Subcutaneous abdominal adipose tissue (tissue), 5 donors: ENCODE measurements at regions not wholly inside any gene's neighbourhood (a gene's known extent, or its start where the extent isn't known, plus 50 kb on each side); places are given as distances from the start of the nearest gene placed in this dataset.

Experiments used
- H3K27ac ChIP-seq: one replicate; pipeline ENCODE4 v1.7.0; 2013; ENCODE audit warnings: low read depth, mild to moderate bottlenecking, inconsistent platforms, low read length, moderate library complexity
- H3K27me3 ChIP-seq, 5 donors: one replicate each; pipeline ENCODE4 v1.7.0; 2013; ENCODE audit warnings: low read length in 5 of 5, inconsistent platforms in 1 of 5; ENCODE audit not compliant: control insufficient read depth in 5 of 5, insufficient read depth in 4 of 5
- H3K36me3 ChIP-seq, 5 donors: one replicate each; pipeline ENCODE4 v1.7.0; 2013; ENCODE audit warnings: low read length in 5 of 5; ENCODE audit not compliant: control insufficient read depth in 5 of 5, insufficient read depth in 5 of 5
- H3K4me1 ChIP-seq, 5 donors: one replicate each; pipeline ENCODE4 v1.7.0; 2013; ENCODE audit warnings: low read length in 5 of 5, mild to moderate bottlenecking in 3 of 5, moderate library complexity in 1 of 5; ENCODE audit not compliant: control insufficient read depth in 5 of 5, insufficient read depth in 5 of 5
- H3K4me3 ChIP-seq, 5 donors: one replicate each; pipeline ENCODE4 v1.7.0; 2013; ENCODE audit warnings: low read length in 5 of 5, low read depth in 1 of 5
- H3K9ac ChIP-seq, 5 donors: one replicate each; pipeline ENCODE4 v1.7.0; 2013; ENCODE audit warnings: low read length in 5 of 5, mild to moderate bottlenecking in 4 of 5, moderate library complexity in 3 of 5
- H3K9me3 ChIP-seq, 5 donors: one replicate each; pipeline ENCODE4 v1.7.0; 2013; ENCODE audit warnings: low read length in 5 of 5; ENCODE audit not compliant: control insufficient read depth in 5 of 5
- donor health status: healthy.
- donor health status: healthy.
- donor health status: healthy.
- donor health status: healthy.
- donor health status: healthy.

DNA sequence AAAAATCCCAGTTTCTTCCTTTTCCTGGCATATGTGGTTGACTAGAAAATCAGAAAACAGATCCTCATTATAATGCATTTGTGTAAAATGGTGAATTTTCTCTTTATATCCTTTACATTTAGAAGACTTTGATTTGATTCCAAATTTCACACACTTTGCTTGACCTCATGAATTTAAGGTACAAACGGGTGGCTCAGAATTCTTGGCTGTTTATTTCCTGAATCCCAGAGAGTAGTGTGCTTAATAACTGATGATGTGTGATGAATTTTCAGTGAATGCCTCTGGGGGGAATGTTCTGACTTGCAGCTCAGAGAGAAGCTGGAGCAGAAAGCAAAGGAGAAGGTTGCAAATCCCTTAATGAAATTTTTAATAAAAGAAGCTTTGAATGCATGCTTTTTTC is 126.8 kb downstream of the SPATA31D1 start:
- no peak overlapping the region for H3K27ac ChIP-seq
- H3K9me3 ChIP-seq: peaks cover 0 to 2% (median 0%) of the 10 kb centered on the region in 5 donors
- H3K36me3 ChIP-seq: no peaks in the 10 kb centered on the region
- no peak overlapping the region for H3K4me3 ChIP-seq
- peaks cover 0 to 4% (median 0%) of the 10 kb centered on the region in 5 donors for H3K4me1 ChIP-seq
- H3K9ac ChIP-seq: no peak overlapping the region
- H3K27me3 ChIP-seq: no peaks in the 10 kb centered on the region

DNA sequence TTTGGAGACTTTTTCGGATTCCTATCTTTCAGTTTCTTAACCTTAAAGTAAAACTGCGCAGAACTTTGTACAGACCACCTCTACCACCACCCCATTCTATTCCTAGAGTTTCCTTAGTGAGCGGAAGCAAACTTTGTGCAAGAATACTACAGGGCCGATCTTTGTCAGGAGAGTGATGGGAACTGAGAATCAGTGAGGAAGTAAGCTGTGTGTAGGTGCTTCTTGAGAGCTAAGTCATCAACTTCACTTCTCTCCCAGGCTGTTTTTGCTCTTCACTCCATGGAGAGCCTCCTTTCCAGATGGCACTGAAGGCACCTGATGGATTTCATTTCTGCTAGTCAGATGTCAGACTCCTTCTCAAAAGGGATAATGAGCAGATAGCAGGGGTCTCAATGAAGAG is 127.3 kb downstream of the SPATA31D1 start:
- peaks cover 0 to 2% (median 0%) of the 10 kb centered on the region in 5 donors for H3K9me3 ChIP-seq
- no peaks in the 10 kb centered on the region for H3K27me3 ChIP-seq
- H3K27ac ChIP-seq: no peak overlapping the region
- H3K9ac ChIP-seq: no peak overlapping the region
- H3K4me3 ChIP-seq: no peak overlapping the region
- H3K4me1 ChIP-seq: peaks cover 0 to 4% (median 0%) of the 10 kb centered on the region in 5 donors
- H3K36me3 ChIP-seq: no peaks in the 10 kb centered on the region

DNA sequence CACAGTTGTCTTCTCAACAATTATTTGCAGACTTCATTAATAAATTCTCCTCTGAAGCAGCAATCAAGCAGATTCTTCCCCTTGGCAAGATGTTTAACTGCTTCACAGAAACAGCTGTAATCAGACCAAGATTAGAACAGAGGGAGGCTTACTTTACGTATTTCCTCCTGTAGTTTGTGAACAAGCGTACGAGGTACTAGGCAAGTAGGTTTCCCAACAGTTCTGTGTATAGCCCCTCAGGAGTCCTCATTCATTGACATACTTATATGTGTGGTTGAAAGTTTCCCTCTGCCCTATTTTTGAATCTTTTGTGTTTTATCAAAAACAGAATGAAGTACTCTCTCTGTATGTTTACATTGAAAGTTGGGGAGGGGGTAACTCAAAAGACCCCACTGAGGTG is 128.0 kb downstream of the SPATA31D1 start:
- no peak overlapping the region for H3K9ac ChIP-seq
- no peak overlapping the region for H3K27ac ChIP-seq
- H3K27me3 ChIP-seq: no peaks in the 10 kb centered on the region
- no peaks in the 10 kb centered on the region for H3K9me3 ChIP-seq
- no peak overlapping the region for H3K4me3 ChIP-seq
- no peaks in the 10 kb centered on the region for H3K36me3 ChIP-seq
- peaks cover 0 to 4% (median 0%) of the 10 kb centered on the region in 5 donors for H3K4me1 ChIP-seq

DNA sequence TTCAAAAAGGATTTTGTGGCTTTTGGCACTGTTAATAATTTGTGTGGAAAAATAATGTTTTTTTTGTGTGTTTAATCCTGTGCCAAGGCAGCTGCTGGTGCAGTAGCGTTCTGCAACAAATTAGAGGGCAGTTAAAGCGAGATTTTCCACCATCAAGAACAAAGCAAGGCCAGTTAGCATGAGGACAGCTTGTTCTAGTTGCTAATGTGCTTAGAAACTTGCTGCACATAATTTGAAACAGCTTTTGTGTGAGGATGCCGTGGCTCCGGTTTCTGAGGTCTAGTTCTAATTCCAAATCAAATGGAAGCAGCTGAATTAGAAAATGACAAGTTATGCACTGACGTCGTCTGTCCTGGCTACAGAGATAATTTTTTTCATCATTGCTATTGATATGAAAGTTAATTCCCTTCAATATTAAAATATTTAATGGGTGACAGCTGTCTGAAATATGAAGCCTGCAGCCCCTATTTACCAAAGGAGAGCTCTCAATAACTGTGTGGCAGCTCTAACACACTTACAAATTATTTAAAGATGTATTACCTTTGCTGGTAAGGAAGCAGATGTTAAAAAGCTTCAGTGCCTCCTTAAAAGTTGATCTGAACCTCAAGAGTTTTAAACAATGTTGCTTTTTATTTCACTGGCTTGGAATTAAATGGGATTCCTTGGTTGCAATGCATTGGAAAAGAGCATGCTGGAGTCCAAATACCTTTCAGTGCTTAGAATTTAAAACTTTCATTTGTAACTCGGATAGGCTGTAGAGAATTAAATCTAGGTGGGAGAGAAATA is 128.6 kb downstream of the SPATA31D1 start:
- H3K27me3 ChIP-seq: no peaks in the 10 kb centered on the region
- no peak overlapping the region for H3K27ac ChIP-seq
- H3K4me1 ChIP-seq: peaks cover 0 to 4% (median 0%) of the 10 kb centered on the region in 5 donors
- H3K4me3 ChIP-seq: no peak overlapping the region
- no peaks in the 10 kb centered on the region for H3K9me3 ChIP-seq
- no peaks in the 10 kb centered on the region for H3K36me3 ChIP-seq
- H3K9ac ChIP-seq: no peak overlapping the region

DNA sequence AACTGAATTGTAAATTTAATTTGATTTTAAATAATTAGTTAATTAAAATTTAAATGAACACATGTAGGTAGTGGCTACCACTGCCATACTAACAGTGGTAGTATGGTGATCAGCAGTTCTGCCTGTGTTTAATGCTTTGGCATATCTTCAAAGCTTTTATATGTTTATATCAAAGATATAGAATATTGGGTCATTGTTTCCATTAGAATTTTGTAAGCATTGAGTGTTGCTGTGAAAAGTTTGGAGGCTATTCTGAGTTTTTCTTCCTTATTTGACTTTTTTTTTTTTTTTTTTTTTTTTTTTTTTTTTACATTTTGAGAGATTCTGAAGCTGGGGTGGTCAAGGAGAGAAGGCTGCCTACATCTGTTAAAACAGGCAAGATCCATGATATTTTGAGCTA is 134.2 kb downstream of the SPATA31D1 start:
- no peak overlapping the region for H3K4me3 ChIP-seq
- no peaks in the 10 kb centered on the region for H3K27me3 ChIP-seq
- no peaks in the 10 kb centered on the region for H3K36me3 ChIP-seq
- no peaks in the 10 kb centered on the region for H3K9me3 ChIP-seq
- H3K9ac ChIP-seq: no peak overlapping the region
- no peaks in the 10 kb centered on the region for H3K4me1 ChIP-seq
- no peak overlapping the region for H3K27ac ChIP-seq

DNA sequence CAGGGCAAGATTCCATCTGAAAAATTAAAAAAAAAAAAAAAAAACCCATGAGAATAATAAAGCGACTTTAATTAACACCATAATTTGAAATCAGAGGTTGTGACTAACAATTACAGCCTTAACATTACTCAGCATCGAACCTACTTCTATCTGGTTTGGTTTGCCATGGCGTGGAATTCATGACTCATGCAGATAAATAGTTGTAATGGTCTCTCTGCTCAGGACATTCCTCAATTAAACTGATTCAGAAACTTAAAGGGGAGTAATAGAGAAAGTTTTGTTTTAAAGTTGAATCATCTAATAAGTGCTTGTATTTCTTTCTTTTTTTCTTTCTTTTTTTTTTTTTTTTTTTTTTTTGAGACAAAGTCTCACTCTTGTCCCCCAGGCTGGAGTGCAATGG is 135.5 kb downstream of the SPATA31D1 start:
- Histone ChIP-seq H3K9me3 (no peaks in the 10 kb centered on the region), H3K27ac (no peak overlapping the region), H3K27me3 (no peaks in the 10 kb centered on the region), H3K9ac (no peak overlapping the region), H3K36me3 (no peaks in the 10 kb centered on the region), H3K4me1 (peaks cover 0 to 5% (median 0%) of the 10 kb centered on the region in 5 donors), H3K4me3 (no peak overlapping the region)

DNA sequence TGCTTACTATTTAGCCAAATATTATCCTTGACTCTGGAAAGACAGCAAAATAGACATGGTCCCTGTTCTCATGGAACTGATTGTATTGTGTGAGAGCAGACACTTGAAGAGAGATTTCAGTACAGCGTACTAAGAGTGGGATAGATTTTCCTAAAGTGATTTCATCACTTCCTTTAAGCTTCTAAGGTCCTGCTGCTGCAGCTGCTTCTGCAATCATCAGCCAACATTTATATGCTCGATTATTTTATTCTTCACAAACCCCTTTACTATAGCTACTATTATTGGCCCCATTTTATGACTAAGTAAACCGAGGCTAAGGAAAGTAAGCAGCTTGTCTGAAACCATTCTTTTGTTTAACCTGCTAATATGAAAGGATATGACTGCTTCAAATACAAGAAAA is 137.7 kb downstream of the SPATA31D1 start:
- no peak overlapping the region for H3K9ac ChIP-seq
- H3K27ac ChIP-seq: no peak overlapping the region
- H3K27me3 ChIP-seq: no peaks in the 10 kb centered on the region
- H3K36me3 ChIP-seq: no peaks in the 10 kb centered on the region
- H3K4me1 ChIP-seq: peaks cover 0 to 5% (median 0%) of the 10 kb centered on the region in 5 donors
- no peak overlapping the region for H3K4me3 ChIP-seq
- no peaks in the 10 kb centered on the region for H3K9me3 ChIP-seq

DNA sequence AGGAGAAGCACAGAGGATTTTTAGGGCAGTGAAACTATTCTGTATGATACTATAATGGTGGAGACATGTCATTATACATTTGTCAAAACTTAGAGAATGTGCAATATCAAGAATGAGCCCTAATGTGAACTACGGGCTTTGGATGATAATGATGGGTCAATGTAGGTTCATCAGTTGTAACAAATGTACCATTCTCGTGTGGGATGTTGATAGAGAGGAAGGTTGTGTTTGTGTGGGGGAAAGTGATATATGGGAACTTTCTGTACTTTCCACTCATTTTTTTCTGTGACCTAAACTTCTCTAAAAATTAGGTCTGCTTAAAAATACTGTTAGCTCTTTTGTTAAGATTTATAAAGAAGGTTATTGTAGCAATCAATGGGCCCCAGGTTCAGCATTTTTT is 138.9 kb downstream of the SPATA31D1 start:
- H3K9me3 ChIP-seq: no peaks in the 10 kb centered on the region
- peaks cover 0 to 5% (median 0%) of the 10 kb centered on the region in 5 donors for H3K4me1 ChIP-seq
- H3K27ac ChIP-seq: no peak overlapping the region
- H3K4me3 ChIP-seq: no peak overlapping the region
- no peak overlapping the region for H3K9ac ChIP-seq
- H3K36me3 ChIP-seq: no peaks in the 10 kb centered on the region
- H3K27me3 ChIP-seq: no peaks in the 10 kb centered on the region

DNA sequence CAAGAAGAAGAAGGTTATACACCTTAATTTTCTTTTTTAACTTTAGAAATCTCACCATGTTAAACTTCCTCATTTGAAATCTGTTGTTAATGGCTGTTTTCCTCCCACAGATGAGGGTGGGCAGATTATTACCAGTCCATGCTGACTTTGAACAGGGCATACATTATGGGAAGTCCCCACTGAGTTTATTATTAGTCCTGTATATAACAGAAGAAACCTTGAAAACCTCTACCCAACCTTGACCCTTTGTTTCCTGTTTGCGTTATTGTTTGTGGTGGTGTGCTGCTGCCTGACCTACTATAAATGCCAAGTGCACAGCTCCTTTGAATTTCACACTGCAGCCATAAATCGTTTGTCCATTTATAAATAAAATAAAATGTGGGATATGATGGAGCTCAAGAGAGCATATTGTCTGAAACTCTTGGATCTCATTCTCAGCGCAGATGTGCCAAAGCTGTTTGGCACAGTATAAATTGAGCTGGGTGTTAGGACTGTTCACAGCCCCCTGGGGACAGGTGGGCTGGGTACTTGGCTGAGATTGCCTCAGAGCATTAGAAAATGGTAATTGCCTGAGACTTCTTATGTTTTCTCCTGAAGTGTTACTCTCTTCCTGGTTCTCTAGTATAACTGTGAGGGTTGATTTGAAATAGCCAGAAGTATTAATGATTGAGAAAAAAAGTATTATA is 139.6 kb downstream of the SPATA31D1 start:
- Histone ChIP-seq H3K4me1 (peaks cover 0 to 5% (median 0%) of the 10 kb centered on the region in 5 donors), H3K27ac (no peak overlapping the region), H3K9me3 (no peaks in the 10 kb centered on the region)

DNA sequence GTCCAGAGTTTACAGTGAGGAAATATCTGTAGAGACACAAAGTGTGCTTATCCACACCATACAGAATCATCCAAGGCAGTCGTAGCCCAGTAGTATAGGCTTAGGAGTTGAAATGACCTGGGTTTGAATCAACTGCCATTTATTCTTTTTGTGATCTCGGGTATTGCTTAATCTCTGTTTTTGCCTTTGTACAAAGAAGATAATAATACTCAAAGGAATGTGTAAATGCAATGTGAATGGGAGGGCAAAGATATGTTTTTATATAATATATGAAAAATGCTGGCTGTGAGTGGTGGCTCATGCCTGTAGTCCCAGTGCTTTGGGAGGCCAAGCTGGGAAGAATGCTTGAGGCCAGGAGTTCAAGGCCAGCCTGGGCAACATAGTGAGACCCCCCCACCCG is 141.1 kb downstream of the SPATA31D1 start:
- Histone ChIP-seq H3K9ac (no peak overlapping the region), H3K4me1 (peaks cover 0 to 5% (median 0%) of the 10 kb centered on the region in 5 donors), H3K27ac (no peak overlapping the region), H3K36me3 (no peaks in the 10 kb centered on the region), H3K9me3 (no peaks in the 10 kb centered on the region), H3K4me3 (no peak overlapping the region), H3K27me3 (no peaks in the 10 kb centered on the region)

More for the DNA sequence above, 139.6 kb downstream of the SPATA31D1 start:
- Histone ChIP-seq H3K9ac (no peak overlapping the region), H3K27me3 (no peaks in the 10 kb centered on the region), H3K4me3 (no peak overlapping the region), H3K36me3 (no peaks in the 10 kb centered on the region)
